ENCODE measurements at regions not wholly inside any gene's neighbourhood (a gene's known extent, or its start where the extent isn't known, plus 50 kb on each side); places are given as distances from the start of the nearest gene placed in this dataset.

- no peak overlapping the region for H3K27ac ChIP-seq
- no peak for TF ChIP-seq CTCF (conservative IDR thresholded peaks at IDR 0.05)
Observed at GRCh38 chr15:77782691-77783090, 150.0 kb upstream of the LINGO1 start.

GRCh38 chr15:77781946-77782240 lies 149.2 kb upstream of the LINGO1 start:
- no peak overlapping the region for H3K27ac ChIP-seq
- no peak for TF ChIP-seq CTCF (conservative IDR thresholded peaks at IDR 0.05)

- H3K27ac ChIP-seq: no peak overlapping the region
- no peak for TF ChIP-seq CTCF (conservative IDR thresholded peaks at IDR 0.05)
Observed at GRCh38 chr15:77781151-77781945, 148.6 kb upstream of the LINGO1 start.

- no peak for TF ChIP-seq CTCF (conservative IDR thresholded peaks at IDR 0.05)
- H3K27ac ChIP-seq: no peak overlapping the region
Observed at GRCh38 chr15:77778802-77779201, 146.1 kb upstream of the LINGO1 start.

GRCh38 chr15:77775837-77776236 lies 143.1 kb upstream of the LINGO1 start:
- no peak for TF ChIP-seq CTCF (conservative IDR thresholded peaks at IDR 0.05)
- no peak overlapping the region for H3K27ac ChIP-seq

GRCh38 chr15:77775373-77775772 lies 142.7 kb upstream of the LINGO1 start:
- H3K27ac ChIP-seq: no peak overlapping the region
- TF ChIP-seq CTCF (conservative IDR thresholded peaks at IDR 0.05): no peak

GRCh38 chr15:77774350-77774749 lies 141.6 kb upstream of the LINGO1 start:
- H3K27ac ChIP-seq: no peak overlapping the region
- no peak for TF ChIP-seq CTCF (conservative IDR thresholded peaks at IDR 0.05)

Measured in VCaP (cell line).